Glutamatergic neuron (in vitro differentiated cells): ENCODE measurements at regions not wholly inside any gene's neighbourhood (a gene's known extent, or its start where the extent isn't known, plus 50 kb on each side); places are given as distances from the start of the nearest gene placed in this dataset.

ENCODE experiments used
- DNase-seq: peaks from one replicate; pipeline ENCODE4 v3.0.0; 2022
- H3K27ac Mint-ChIP-seq: one replicate; pipeline ENCODE4 v1.8.0; 2020; ENCODE audit warnings: mild to moderate bottlenecking, mixed read lengths, inconsistent platforms; ENCODE audit not compliant: unreplicated experiment
- H3K27me3 Mint-ChIP-seq: one replicate; pipeline ENCODE4 v1.8.0; 2020; ENCODE audit warnings: mild to moderate bottlenecking, moderate library complexity, mixed read lengths, inconsistent platforms; ENCODE audit not compliant: unreplicated experiment
- H3K36me3 Mint-ChIP-seq: one replicate; pipeline ENCODE4 v1.8.0; 2020; ENCODE audit warnings: mild to moderate bottlenecking, mixed read lengths, inconsistent platforms; ENCODE audit not compliant: unreplicated experiment
- H3K4me1 Mint-ChIP-seq: one replicate; pipeline ENCODE4 v1.8.0; 2020; ENCODE audit warnings: mild to moderate bottlenecking, low read depth, mixed read lengths, inconsistent platforms; ENCODE audit not compliant: unreplicated experiment
- H3K4me3 Mint-ChIP-seq: one replicate; pipeline ENCODE4 v1.8.0; 2020; ENCODE audit warnings: mild to moderate bottlenecking, mixed read lengths, inconsistent platforms; ENCODE audit not compliant: unreplicated experiment
- H3K9me3 Mint-ChIP-seq: one replicate; pipeline ENCODE4 v1.8.0; 2020; ENCODE audit warnings: mild to moderate bottlenecking, moderate library complexity, mixed read lengths, inconsistent platforms; ENCODE audit not compliant: unreplicated experiment
- TF ChIP-seq, protein P1 (sequence below): fragments of 200-600 bp; sonication (generic); IDR thresholded peaks from one replicate; pipeline ENCODE4 v1.5.0; 2021; ENCODE audit not compliant: partially characterized antibody, unreplicated experiment

DNA sequence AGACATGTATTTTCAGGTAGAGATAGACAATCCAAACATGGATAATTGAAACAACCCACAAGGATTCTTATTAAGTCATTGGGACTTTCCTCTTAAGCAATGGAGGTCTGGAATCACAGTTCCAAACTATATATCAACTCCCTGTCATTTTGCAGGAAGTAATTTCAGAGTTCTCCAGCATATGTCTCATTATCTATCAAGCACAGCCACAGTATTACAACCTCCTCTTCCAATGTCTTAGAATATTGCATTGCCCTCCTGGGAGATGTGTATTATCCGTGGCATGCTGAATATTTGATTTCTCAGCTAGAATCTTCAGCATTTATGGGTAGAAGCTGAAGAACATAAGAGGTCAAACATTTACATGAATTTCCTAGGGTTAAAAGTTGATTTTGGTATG lies 1255.8 kb downstream of the SORCS1 start:
- Mint-ChIP-seq H3K27me3 (no peaks in the 10 kb centered on the region), H3K36me3 (no peaks in the 10 kb centered on the region), H3K27ac (no peak overlapping the region), H3K4me3 (no peak overlapping the region), H3K9me3 (no peaks in the 10 kb centered on the region), H3K4me1 (no peaks in the 10 kb centered on the region)
- TF ChIP-seq, protein P1, sequence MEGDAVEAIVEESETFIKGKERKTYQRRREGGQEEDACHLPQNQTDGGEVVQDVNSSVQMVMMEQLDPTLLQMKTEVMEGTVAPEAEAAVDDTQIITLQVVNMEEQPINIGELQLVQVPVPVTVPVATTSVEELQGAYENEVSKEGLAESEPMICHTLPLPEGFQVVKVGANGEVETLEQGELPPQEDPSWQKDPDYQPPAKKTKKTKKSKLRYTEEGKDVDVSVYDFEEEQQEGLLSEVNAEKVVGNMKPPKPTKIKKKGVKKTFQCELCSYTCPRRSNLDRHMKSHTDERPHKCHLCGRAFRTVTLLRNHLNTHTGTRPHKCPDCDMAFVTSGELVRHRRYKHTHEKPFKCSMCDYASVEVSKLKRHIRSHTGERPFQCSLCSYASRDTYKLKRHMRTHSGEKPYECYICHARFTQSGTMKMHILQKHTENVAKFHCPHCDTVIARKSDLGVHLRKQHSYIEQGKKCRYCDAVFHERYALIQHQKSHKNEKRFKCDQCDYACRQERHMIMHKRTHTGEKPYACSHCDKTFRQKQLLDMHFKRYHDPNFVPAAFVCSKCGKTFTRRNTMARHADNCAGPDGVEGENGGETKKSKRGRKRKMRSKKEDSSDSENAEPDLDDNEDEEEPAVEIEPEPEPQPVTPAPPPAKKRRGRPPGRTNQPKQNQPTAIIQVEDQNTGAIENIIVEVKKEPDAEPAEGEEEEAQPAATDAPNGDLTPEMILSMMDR = no peak
- no peak for DNase-seq

DNA sequence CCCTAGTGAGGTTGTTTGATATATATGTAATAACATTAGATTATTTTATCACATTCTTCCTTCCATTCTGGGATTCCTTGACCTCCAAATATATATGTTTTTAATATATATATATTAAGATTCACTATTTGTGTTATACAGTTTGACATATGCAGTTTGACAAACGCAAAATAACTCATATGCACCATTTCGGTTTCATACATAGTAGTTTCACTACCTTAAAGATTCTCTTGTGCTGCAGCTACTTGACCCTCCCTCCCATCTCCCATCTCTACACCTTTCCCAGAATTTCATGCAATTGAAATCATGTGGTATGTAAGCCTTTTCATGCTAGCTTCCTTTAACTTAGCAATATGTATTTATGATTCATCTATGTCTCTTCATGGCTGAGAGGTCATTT lies 1244.4 kb downstream of the SORCS3 start:
- Mint-ChIP-seq H3K27ac (no peak overlapping the region), H3K9me3 (no peaks in the 10 kb centered on the region), H3K4me1 (peaks cover 10% of the 10 kb centered on the region), H3K27me3 (peaks cover 2% of the 10 kb centered on the region), H3K36me3 (no peaks in the 10 kb centered on the region), H3K4me3 (no peak overlapping the region)
- TF ChIP-seq, protein P1 = no peak
- DNase-seq = no peak

DNA sequence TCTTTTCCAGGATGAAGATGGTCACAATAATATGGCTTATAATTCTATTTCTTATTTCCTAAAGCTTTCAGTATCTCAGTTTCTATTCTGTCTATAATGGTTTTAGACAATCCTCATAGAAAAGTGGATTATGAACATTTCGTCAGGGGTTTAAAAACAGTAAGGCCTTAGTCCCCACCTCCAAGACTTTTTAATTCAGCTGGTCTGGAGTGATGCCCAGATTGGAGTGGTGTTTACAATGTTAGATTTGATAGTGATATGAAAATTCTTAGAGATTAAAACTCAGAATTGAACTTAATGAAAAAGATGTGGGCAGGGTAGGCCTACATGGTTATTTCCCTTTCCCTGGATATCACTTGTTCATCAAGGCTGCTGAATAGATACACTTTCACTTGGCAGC lies 1238.3 kb downstream of the SORCS3 start:
- DNase-seq = no peak
- H3K9me3 Mint-ChIP-seq = no peaks in the 10 kb centered on the region
- H3K4me1 Mint-ChIP-seq = peaks cover 10% of the 10 kb centered on the region
- H3K27ac Mint-ChIP-seq = no peak overlapping the region
- no peaks in the 10 kb centered on the region for H3K27me3 Mint-ChIP-seq
- no peaks in the 10 kb centered on the region for H3K36me3 Mint-ChIP-seq
- TF ChIP-seq, protein P1 = no peak
- no peak overlapping the region for H3K4me3 Mint-ChIP-seq

DNA sequence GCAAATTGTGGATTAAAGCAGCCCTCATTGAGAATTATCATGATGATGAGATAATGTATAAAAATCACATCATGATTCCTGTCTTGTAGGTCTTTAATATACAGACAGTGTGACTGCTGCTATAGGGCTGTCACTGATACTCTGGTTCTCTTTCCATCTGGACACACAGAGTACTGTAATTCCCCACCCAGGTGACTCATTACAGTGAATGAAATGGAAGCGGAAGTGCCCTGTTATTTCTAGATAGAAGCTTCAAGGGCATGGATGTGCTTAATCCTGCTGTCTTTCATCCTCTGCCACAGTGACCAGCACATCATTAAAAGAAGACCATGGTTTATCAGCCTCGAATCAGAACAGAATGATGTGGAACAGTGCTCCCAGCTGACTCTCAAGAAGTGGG lies 1234.0 kb downstream of the SORCS3 start:
- H3K27me3 Mint-ChIP-seq = no peaks in the 10 kb centered on the region
- no peak for DNase-seq
- TF ChIP-seq, protein P1 = no peak
- H3K4me1 Mint-ChIP-seq = no peaks in the 10 kb centered on the region
- H3K4me3 Mint-ChIP-seq = no peak overlapping the region
- H3K36me3 Mint-ChIP-seq = peaks cover 9% of the 10 kb centered on the region
- H3K27ac Mint-ChIP-seq = no peak overlapping the region
- H3K9me3 Mint-ChIP-seq = peaks cover 2% of the 10 kb centered on the region

DNA sequence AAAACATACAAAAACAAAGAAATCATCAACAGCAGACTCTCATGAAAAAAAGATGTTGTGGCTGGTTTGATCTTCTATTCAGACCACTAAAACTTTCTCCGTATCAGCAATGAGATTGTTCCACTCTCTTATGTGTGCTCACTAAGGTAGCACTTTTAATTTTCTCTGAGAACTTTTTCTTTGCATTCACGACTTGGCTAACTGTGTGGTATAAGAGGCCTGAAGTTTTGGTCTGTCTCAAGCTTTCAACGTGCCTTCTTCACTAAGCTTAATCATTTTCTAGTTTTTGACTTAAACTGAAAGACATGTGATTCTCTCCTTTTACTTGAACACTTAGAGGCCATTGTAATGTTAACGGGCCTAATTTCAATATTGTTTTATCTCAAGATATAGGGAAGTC lies 1231.6 kb downstream of the SORCS3 start:
- H3K9me3 Mint-ChIP-seq = peaks cover 2% of the 10 kb centered on the region
- no peak for DNase-seq
- no peak overlapping the region for H3K27ac Mint-ChIP-seq
- H3K36me3 Mint-ChIP-seq = peaks cover 9% of the 10 kb centered on the region
- no peaks in the 10 kb centered on the region for H3K4me1 Mint-ChIP-seq
- TF ChIP-seq, protein P1 = no peak
- H3K27me3 Mint-ChIP-seq = no peaks in the 10 kb centered on the region
- no peak overlapping the region for H3K4me3 Mint-ChIP-seq
